GM12891 (cell line): ENCODE measurements at regions not wholly inside any gene's neighbourhood (a gene's known extent, or its start where the extent isn't known, plus 50 kb on each side); places are given as distances from the start of the nearest gene placed in this dataset.

ENCODE experiments used
- PAX5 ChIP-seq: IDR thresholded peaks from 2 replicates; pipeline ENCODE4 v1.6.1; 2011; ENCODE audit warnings: low read length, moderate library complexity, mild to moderate bottlenecking; ENCODE audit not compliant: insufficient read depth, severe bottlenecking
- POLR2A ChIP-seq: IDR thresholded peaks from 2 replicates; pipeline ENCODE4 v1.6.1; 2011; ENCODE audit warnings: low read depth, low read length, control low read depth
- POLR2AphosphoS5 ChIP-seq: IDR thresholded peaks from 2 replicates; pipeline ENCODE4 v1.6.1; 2011; ENCODE audit warnings: low read depth, low read length, control low read depth
- POU2F2 ChIP-seq: IDR thresholded peaks from 2 replicates; pipeline ENCODE4 v1.6.1; 2011; ENCODE audit warnings: low read depth, mild to moderate bottlenecking, control low read depth, low read length, moderate library complexity
- TAF1 ChIP-seq: IDR thresholded peaks from 2 replicates; pipeline ENCODE4 v1.6.1; 2011; ENCODE audit warnings: low read depth, low read length, control low read depth

GRCh38 chr4:189377569-189377968, 563.1 kb upstream of the FRG1 start:
- no peak for TF ChIP-seq POLR2AphosphoS5
- TF ChIP-seq TAF1: no peak
- TF ChIP-seq POLR2A: no peak
- no peak for TF ChIP-seq PAX5
- TF ChIP-seq POU2F2: no peak
